ENCODE measurements at regions not wholly inside any gene's neighbourhood (a gene's known extent, or its start where the extent isn't known, plus 50 kb on each side); places are given as distances from the start of the nearest gene placed in this dataset.

DNA sequence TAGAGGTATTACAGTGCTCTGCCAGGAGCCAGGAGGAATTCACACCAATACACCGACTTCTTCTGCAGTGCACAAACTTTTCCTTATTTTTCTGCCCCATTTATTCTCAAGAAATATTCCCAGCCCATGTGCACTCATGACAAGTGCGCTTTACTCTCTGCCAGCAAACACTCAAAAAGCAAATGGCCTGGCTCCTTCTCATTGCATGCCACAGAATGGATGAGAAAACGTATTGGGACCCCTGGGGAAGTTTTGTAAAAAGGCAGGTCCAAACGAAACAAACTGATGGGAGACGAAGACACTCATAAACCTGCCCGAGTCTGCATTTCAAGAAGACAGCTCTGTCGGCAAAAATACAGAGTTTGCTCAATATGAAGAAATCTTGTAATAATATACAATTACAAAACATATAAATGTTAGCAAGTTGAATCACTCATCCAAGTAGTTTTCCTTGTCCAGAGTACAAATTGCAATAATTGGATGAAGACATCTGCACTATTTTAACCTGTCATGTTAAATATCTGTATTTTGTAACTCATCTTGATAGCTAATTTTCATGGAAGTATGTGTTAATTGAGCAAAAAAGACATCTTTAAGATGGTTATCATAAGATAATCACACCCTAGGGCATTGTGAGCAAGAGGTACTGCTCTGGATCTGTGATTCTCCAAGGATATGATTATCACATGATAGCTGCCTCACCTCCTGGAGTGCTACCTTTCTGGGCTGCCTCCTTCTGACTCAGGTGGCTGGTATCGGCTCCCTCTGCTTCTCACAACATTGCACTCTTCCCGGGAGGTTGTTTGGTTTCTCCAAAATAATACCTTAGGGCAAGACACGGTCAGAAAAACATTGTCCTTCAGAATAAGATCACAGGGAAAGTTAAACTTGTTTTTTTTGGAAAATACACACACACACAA is 260.8 kb upstream of the G2E3 start:
- in situ Hi-C loops (cut with HindIII; ENCODE audit: low sequenced_read_pairs): no loop called here
- no peak for DNase-seq (ENCODE audit: low read depth, low spot score)
- no peak overlapping the region for H3K4me3 ChIP-seq (ENCODE audit: low read depth, low read length)
- TF ChIP-seq, protein P1, sequence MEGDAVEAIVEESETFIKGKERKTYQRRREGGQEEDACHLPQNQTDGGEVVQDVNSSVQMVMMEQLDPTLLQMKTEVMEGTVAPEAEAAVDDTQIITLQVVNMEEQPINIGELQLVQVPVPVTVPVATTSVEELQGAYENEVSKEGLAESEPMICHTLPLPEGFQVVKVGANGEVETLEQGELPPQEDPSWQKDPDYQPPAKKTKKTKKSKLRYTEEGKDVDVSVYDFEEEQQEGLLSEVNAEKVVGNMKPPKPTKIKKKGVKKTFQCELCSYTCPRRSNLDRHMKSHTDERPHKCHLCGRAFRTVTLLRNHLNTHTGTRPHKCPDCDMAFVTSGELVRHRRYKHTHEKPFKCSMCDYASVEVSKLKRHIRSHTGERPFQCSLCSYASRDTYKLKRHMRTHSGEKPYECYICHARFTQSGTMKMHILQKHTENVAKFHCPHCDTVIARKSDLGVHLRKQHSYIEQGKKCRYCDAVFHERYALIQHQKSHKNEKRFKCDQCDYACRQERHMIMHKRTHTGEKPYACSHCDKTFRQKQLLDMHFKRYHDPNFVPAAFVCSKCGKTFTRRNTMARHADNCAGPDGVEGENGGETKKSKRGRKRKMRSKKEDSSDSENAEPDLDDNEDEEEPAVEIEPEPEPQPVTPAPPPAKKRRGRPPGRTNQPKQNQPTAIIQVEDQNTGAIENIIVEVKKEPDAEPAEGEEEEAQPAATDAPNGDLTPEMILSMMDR (IDR thresholded peaks at IDR 0.05; ENCODE audit: low read depth, low read length): no peak

DNA sequence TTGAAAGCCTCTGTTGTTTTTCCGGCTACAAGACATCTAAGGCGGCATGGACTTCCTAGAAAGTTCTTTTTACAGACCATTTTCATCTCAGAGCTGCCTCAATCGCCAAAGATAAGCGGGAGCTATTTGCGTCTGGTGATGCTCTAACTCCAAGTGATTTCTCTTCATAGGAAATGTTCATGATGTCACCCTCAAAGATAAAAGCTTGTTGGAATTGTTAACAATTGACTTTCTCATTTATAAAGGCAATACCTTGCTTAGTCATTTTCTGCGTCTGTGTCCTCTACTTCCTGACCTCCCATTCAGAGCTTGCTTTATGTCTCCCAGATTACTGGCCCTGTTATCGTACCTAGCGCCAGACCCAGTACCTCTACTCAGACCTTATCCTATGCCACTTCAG is 259.0 kb upstream of the G2E3 start:
- TF ChIP-seq, protein P1 (IDR thresholded peaks at IDR 0.05; ENCODE audit: low read depth, low read length): no peak
- no peak overlapping the region for H3K4me3 ChIP-seq (ENCODE audit: low read depth, low read length)
- no peak for DNase-seq (ENCODE audit: low read depth, low spot score)
- in situ Hi-C loops (cut with HindIII; ENCODE audit: low sequenced_read_pairs): no loop called here

DNA sequence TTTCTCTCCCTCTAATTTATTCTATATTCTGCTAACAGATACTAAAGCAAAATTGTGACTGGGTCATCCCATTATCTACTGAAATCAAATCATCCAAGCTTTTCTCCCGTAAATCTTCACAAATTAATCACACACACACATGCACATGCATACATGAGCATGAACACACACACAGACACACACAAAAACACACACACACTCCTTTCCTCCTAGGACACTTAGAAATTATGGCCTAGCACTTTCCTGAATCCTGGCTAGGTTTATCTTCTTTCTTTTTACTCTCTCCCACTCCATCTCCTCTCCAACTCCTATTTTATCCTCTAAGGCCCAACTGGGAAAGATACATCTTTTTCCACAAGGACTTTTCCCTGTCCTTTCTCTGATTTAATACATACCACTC is 255.6 kb upstream of the G2E3 start:
- in situ Hi-C loops (cut with HindIII; ENCODE audit: low sequenced_read_pairs): no loop called here
- H3K4me3 ChIP-seq (ENCODE audit: low read depth, low read length): no peak overlapping the region
- TF ChIP-seq, protein P1 (IDR thresholded peaks at IDR 0.05; ENCODE audit: low read depth, low read length): no peak
- DNase-seq (ENCODE audit: low read depth, low spot score): no peak

DNA sequence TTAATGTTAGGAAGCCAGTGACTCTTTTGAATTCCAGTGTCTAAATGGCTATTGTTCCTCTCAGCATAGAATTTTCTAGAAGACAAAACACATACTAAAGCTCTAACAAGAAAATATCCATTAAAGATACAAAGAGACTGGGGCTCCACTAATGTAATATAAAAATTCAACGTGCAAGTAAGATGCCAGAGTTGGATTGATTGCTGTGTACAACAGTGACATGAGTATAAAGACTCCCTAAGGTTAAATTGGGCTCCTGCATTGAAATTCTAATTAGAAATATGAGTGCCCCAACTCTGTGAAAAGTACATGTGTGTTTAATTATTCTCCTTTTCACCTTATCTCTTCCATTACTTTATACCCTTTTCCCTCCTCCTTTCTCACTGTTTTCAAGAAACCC is 253.6 kb upstream of the G2E3 start:
- TF ChIP-seq, protein P1 (IDR thresholded peaks at IDR 0.05; ENCODE audit: low read depth, low read length): no peak
- in situ Hi-C loops (cut with HindIII; ENCODE audit: low sequenced_read_pairs): no loop called here
- no peak overlapping the region for H3K4me3 ChIP-seq (ENCODE audit: low read depth, low read length)
- DNase-seq (ENCODE audit: low read depth, low spot score): no peak

DNA sequence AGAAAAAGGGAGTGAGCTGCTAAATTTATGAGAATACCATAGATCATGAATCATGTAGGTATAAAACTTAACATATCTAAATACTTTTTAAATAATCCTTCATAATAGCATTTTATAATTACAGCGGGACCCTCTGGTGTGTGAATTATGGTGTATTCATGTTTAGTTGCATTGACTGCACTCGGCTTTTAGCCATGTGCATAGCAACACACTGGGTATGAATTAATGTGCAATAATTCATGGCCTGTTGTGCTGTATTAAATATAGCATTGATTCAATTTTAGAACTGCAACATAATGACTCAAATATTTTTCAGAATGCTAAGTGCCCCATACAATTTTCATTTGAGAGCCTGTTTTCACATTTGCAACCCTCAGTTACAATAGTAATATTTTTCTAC is 249.6 kb upstream of the G2E3 start:
- no peak overlapping the region for H3K4me3 ChIP-seq (ENCODE audit: low read depth, low read length)
- no peak for DNase-seq (ENCODE audit: low read depth, low spot score)
- TF ChIP-seq, protein P1 (IDR thresholded peaks at IDR 0.05; ENCODE audit: low read depth, low read length): no peak
- in situ Hi-C loops (cut with HindIII; ENCODE audit: low sequenced_read_pairs): no loop called here

DNA sequence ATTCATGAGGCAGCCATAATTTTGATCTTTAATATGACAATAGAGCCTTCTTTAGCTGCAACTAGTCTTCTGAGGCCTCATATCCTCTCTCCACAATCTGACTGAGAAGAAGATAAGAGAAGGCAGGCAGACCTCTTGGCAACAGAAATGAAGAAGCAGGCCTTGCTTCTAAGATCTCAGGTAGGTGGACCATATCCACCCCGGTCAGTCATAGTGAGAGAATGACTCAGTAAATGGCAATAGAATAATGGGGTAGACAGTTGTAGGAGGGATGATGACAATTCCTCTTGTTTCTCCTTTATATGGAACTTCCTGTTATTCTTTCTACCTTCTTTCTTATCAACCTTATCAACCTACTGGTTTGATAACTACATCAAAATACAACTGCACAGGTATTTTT is 246.7 kb upstream of the G2E3 start:
- H3K4me3 ChIP-seq (ENCODE audit: low read depth, low read length): no peak overlapping the region
- in situ Hi-C loops (cut with HindIII; ENCODE audit: low sequenced_read_pairs): no loop called here
- no peak for DNase-seq (ENCODE audit: low read depth, low spot score)
- TF ChIP-seq, protein P1 (IDR thresholded peaks at IDR 0.05; ENCODE audit: low read depth, low read length): no peak

Measured in astrocyte of the spinal cord (primary cell).